HT-29 (cell line): ENCODE measurements at regions not wholly inside any gene's neighbourhood (a gene's known extent, or its start where the extent isn't known, plus 50 kb on each side); places are given as distances from the start of the nearest gene placed in this dataset.

Source experiments
- DNase-seq: peaks from one replicate; pipeline ENCODE4 v3.0.0-alpha.2; 2015; ENCODE audit warnings: low spot score

- DNase-seq, result no peak
Measured at GRCh38 chr3:17990390-17990789, 248.0 kb upstream of the TBC1D5 start.

DNA sequence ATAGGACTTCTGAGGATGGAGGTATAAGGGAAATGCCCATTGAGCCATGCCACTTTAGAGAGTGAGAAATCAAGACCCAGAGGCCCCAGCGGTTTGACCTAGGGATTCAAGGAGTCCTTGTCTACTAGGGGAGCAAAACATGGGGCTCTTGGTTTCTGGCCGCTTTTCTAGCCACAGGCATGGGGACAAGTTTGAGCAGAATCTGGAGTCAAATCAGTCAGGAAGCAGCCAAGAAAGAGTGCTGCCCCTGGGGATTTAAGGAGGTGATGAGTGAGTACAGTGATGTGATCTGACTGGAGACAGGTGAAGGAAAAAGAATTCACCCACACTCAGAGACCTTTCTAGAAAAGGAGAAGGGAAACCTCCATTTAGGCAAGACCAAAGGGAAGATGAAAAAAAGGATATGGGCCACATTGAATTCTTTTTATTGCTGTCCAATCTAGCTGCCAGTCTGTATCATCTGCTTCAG is 244.0 kb upstream of the TBC1D5 start:
- DNase-seq, result no peak

DNA sequence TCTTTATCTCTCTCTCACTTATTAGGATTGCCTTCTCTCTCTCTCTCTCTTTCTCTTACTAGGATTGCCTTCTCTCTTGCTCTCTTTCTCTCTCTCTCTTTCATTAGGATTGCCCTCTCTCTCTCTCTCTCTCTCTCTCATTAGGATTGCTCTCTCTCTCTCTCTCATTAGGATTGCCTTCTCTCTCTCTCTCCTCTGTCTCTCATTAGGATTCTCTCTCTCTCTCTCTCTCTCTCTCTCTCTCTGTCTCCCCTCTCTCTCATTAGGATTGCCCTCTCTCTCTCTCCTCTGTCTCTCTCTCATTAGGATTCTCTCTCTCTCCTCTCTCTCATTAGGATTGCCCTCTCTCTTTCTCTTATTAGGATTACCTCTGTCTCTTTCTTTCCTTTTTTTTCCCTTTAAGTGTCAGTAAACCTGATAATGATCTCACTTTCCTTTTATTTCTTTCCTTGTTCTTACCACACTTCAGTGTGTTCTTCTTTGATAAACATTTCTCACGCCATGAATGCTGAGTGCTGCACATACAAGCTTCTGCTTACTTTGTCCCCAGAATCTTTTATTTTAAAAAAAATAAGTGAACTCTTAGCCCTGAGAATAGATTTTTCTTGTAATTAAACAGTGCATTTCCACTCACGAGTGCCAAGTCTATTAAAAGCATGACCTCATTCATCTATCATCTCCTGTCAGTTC is 243.4 kb upstream of the TBC1D5 start:
- DNase-seq, result no peak

GRCh38 chr3:17983106-17983505 is 240.7 kb upstream of the TBC1D5 start:
- no peak for DNase-seq

DNA sequence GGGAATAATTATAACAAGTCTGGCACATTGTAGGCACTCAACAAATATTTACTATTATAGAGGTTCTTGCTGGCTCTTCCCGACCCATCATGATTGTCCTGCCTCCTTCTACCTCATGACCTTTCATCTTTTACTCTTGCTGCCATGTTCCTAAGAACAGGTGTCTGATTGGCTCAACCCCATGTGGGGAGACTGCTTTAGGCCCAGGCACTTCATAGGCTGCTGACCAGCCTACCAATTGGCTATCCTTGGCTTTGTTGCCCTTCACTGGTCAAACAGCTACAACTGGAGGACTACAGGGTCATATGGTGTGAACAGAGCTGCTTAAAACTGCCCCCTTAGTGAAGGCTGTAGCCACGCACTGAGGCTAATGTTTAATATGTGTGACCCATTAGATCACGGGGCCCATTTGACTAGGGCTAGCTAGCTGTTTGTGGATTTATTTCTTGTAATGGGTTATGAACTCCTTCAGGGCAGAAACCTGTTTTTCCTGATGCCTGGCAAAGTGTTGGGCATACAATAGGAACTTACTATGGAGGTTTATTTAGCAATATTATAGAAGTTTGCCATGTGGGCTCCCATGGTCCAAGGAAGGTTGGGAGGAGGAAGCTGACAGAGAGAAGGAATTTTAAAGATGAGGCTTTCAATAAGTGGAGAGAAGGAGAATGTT is 239.9 kb upstream of the TBC1D5 start:
- DNase-seq, result no peak

DNA sequence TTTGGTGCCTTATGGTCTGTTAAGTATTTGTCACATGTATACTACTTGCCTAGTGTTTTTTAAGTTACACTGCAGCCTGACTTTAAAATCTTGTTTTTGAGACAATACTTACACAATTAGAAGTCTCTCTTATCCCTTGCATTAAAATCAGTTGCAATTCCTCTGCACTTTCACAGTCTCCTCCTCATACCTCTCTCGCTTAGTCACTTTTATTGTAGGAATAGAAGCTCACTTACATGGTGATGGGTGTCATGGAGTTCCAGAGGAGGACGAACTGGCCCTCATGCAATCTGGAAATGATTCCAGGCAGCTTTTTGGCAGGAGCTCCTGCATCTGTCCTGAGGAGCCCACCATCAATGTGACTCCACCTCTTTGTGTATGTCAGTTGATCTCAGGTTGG is 238.4 kb upstream of the TBC1D5 start:
- no peak for DNase-seq

DNA sequence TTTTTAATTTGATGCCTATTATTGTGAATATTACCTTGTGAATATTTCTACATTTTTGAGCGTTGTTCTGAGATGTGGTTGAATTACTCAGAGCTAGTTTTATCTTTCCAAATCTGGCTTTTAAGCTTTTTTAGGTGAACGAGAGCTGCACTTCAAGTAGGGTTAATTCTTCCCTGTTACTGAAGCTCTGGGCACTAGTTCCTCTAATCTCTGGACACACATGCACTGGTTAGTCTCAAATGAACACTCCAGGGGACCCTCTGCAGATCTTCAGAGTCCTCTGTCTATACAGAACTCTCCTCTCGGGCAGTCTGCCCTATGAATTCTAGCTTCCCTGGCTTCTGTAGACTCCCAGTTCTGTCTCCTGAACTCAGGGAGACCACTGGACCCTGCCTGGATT is 237.5 kb upstream of the TBC1D5 start:
- DNase-seq, result no peak

DNA sequence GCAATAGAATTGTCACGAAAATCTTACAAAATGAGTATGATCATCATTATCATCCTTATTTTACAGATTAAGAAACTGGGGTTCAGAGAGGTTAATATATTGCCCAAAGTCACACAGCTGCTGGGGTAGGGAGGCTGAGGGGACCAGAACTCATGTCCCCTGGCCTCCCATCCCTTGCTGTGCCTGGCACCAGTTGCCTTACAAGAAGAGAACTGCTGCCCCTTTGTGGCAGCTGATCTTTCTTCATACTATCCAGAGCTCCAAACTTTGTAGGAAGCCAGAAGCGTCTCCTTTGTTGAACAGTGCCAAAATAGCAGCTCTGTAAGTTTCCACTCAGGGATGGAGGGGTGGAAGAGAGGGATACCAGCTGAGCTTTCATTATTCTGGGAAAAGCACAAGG is 236.8 kb upstream of the TBC1D5 start:
- DNase-seq, result no peak

DNA sequence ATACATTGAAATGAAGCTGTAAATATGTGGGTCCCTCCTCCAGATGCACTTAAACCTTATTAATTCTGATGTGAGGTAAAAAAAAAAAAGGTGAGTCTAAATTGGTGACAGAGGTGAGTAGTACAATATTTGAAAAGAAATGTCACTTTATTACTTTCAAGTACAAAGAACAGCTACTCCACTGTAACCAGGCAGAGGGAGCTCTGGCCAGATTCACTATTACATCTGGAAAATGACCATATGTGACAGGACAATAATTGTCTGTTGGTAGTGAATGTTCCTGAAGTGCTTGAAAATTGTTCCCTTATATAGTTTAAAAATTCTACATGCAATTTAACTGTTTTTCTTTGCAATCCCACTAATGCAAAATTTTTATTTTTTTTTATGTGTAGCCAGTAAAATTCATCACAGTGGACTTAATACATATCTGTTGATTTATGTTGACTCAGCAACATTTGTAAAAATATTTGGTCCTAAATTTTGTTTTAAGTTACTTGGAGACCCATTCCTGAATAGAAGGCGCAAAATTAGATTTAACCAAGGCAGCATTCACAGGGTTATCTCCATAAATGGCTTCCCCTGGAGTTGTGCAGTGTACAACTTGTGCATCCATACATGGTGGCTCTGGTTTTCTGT is 231.9 kb upstream of the TBC1D5 start:
- no peak for DNase-seq

DNA sequence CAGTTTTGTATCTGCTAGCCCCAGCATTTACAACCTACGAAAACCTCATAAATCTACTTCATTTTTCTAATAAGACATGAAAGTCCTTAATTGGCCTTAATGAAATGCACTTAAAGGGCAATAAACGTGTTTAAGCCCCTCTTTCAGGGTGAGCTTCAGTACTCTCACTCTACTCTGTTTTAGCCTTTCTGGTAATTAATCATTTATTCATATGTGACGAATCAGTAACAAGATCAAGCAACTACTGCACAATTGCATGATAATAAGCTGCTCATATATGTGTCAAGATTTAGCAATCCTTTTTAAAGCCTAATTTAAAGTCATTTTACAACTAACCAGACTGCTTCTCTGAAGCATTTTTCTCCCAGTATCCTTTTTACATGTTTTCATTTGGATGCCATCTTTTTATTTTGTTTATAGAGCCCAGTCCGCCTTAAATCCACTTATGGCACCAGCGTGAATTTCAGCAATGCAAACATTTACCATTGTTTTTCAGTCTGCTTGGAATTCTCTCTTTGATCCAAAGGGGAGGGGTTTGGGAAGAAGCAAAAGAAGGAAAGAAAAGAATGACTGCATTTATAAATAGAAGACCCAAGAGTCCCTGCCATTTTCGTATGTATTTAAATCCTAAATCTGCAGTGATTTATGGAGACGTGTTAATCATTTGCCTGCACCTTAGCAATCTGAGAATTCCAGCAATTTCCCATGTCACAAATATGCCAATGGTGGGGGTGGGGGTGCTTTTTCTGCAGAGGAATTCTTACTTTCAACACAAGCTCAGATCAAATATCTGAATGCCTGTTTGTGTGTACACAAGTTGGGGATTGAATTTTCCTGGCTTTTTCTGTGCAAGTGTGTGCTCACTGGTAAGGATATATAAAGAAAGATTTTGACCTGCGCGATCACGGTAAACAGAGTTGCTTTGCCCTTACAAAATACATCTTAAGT is 230.8 kb upstream of the TBC1D5 start:
- DNase-seq, result no peak

DNA sequence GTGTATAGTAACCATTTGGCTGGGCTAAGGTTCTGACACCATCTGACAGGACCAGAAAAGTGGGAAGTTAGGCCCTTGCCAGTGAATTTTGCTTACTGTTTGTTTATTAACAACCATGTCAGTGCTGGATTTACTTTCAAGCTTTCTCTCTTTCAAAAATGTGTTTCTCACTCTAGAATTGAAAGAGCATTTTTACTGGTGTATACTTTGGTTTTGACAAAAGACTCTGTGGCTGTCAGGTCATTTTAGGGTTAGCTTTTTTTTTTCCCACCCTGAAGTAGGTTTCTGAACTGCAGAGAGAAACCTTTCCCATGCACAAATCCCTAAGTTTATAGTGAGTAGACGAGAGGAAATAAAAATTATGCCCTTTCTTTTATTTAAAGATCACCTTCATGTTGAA is 230.0 kb upstream of the TBC1D5 start:
- no peak for DNase-seq

DNA sequence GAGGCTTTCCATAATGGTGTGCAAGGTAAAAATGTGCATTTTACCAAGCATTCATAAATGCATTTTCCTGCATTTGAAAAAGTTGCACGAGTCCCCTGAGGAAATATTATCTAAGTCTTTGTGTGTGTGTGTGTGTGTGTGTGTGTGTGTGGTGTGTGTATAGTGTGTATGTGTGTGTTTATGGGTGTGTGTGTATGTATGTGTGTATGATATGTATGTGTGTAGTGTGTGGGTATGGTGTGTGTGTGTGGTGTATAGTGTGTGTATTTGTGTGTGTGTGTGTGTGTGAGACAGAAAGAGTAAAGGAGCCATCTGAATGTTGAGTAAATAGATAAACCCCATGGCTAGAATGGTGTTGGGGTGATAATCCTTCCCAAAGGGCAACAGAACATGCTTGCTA is 229.6 kb upstream of the TBC1D5 start:
- no peak for DNase-seq

DNA sequence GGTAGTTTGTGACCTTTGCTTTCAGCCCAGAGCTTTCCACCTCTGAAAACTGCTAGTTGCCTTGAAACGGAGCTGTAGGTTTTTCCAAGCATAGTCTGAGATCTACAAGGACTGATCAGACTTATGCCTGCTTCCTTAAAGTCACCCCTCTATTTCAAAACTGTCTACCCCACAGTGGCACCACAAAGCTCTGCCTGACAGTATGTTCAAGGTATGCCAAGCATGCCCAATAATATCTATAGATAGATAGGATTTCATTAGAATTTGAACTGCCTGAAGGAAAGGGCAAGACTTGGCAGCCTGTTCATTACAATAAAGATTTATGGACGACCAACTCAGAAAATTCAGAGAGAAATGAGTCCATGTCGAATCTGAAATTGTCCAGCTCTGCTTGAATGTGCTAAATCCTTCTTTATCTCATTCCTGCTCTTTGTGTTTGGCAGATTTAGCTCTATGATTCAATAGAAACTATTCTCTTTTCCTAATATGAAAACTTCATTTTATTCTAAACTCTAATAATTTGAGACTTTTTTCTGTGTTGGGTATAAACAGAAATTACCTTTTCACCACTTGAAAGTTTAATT is 227.6 kb upstream of the TBC1D5 start:
- DNase-seq, result no peak

GRCh38 chr3:17969244-17969643 is 226.8 kb upstream of the TBC1D5 start:
- no peak for DNase-seq

GRCh38 chr3:17967953-17968607 is 225.6 kb upstream of the TBC1D5 start:
- no peak for DNase-seq

DNA sequence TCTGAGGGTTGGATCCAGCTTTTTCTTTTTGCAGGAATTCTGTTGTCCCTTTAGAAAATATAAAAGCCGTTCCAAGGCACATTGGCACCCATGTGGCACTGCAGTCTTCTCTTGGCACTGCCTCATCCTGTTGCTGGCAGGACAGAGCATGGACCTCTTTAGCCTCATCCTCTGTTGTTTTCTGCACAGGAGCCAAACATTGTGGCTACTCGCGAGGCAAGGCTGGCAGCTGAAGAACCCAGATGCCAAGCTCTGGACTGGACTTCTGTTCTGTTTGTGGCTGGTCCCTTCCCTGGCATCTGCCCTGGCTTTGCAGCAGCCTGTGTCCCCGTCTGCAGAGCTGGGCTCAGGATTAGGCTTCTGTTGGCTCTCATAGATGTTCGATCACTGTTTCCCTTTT is 224.7 kb upstream of the TBC1D5 start:
- DNase-seq, result no peak

DNA sequence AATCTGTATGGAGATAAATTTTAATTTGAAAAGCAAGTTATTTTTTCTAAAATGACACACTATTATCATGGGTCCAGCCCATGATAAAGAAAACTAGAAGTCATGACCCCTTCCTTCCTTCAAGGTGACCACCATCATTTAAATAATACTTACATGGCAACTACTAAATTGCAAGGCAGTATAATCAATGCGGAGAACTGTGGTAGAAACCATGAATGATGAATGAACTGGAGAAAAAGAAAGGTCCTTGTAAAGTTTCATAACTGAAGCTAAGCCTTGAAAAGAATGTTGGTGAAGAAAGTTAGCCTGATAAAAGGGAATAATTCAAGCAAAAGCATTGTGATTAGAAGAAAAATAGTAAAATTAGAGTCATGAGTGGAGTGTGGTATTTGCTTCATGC is 222.9 kb upstream of the TBC1D5 start:
- DNase-seq, result no peak

DNA sequence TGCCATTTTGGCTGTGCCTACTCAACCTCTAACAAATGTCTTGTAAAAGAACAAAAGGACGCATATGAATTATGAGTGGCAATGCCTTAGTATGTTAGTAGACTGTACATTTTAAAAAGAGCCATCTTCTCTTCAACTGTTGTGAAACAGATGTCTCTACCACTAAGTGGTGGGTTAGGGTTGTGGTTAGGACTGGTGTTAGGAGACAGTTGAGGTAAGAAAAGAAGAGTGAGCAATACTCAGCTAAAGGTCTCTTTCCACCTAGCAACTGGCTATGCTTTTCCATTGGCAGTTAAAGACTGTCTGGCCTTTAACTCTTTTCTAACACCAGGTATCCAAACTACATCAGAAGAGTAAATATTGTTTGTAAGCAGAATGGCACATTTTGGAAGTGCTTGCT is 221.7 kb upstream of the TBC1D5 start:
- no peak for DNase-seq

DNA sequence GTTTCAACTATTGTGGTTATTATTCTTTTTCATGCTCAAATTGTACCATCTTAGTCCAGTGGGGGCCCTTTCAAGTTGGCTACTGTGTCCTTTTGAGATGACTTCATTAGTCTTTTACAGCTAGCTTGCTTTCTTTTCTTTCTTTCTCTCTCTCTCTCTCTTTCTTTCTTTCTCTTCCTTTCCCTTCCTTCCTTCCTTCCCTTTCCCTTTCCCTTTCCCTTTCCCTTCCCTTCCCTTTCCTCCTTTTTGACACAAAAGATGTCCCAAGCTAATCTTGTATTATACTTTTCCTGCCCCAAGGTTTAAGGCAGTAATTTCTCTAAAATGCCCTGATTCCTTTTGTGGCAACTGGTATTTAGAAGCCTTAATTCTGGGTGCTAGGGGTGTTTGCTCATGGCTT is 213.0 kb upstream of the TBC1D5 start:
- no peak for DNase-seq

- DNase-seq, result no peak
Measured at GRCh38 chr3:17954801-17955200, 212.4 kb upstream of the TBC1D5 start.

DNA sequence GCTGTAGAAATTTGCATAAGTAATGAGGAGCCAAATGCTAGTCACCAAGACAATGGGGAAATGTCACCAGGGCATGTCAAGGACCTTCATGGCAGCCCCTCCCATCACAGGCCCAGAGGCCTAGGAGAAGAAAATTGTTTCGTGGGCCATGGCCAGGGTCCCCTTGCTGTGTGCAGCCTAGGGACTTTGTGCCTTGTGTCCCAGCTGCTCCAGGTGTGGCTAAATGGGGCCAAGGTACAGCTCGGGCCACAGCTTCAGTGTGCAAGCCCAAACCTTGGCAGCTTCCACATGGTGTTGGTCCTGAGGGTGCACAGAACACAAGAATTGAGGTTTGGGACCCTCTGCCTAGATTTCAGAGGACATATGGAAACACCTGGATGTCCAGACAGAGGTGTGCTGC is 208.8 kb upstream of the TBC1D5 start:
- no peak for DNase-seq
